ENCODE measurements at regions not wholly inside any gene's neighbourhood (a gene's known extent, or its start where the extent isn't known, plus 50 kb on each side); places are given as distances from the start of the nearest gene placed in this dataset.
"Not testable (repeated sequence)": the region's sequence is repeated elsewhere in the genome, so short reads cannot be mapped to it uniquely, and the experiment has no call there.

DNA sequence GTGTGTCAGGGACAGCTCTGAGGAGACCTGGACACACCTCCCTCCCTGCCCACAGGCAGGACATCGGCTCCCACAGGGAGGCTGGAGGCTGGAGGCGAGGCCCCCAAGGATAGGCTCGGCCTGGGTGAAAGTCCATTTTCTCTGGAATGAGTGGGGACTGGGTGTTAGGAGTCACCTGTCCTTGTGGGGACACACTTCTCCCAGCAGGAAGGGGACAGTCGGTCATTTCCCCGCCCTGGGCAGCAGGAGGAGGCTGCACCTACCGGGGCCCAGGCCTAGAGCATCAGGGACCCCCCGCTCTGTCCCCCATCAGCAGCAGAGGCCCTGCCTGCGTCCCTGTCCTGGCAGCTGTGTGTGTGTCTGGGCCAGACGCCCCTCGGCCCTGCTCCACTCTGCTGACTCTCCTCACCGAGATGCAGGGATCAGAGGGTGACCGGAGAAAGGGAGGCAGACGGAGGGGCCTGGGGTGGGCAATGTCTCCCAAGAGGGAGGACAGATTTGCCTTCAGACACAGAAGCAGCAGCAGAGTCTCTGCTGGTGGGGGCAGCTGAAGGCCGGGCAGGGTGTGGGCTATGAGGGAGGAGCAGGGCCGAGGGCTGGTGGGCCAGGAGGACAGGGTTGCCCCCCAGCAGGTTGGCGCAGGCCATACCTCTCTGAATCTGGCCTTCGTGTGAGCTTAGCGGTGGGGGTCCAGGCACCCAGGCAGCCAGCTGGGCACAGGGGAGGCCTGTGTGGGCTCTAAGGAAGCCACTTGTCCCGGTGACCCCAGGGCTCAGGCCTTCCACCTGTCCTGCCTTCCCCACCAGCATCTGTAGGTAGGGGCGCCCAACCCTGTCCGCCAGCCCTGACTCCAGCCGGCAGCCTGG is 125.7 kb upstream of the NKX1-1 start:
- no peak for DNase-seq

DNA sequence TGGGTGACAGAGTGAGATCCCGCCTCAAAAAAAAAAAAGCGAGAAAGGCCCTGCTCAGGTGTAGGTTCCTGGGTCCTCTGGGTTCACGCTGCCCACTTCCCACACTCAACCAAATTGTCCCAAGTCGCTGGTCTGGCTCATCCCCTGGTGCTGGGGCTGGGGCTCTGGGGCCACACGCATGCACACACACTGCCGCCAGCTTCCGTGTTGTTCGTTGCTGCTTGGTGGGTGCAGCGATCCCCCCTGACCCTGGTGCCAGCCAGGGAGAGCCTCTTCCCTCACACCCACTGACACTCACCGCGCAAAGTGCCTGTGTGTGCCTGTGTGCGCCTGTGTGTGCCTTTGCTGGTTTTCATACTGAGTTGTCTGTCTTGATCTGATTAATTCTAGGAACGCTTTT is 124.1 kb upstream of the NKX1-1 start:
- DNase-seq, result no peak

DNA sequence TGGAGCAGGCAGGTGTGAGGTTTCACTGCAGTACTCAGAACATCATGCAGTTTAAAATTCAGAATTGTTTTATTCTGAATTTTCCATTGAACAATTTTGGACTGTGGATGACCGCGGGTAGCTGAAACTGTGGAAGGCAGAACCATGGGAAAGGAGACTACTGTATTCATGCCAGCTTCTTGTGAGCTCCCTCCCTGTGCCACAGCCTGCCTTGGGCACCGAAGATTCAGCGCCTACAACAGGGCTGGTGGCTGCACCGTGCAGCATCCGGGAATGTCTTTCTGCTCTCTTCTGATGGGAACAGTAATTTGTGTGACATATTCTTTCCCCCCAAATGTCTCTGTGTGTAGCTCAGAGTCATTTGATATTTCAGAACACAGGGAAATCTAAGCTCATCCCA is 118.5 kb upstream of the NKX1-1 start:
- DNase-seq, result no peak

- peak in 4 of 51 donors; percentile 26 to 46 (median 36) for DNase-seq
These were observed 117.8 kb upstream of the NKX1-1 start for GRCh38 chr4:1523907-1524636.

DNA sequence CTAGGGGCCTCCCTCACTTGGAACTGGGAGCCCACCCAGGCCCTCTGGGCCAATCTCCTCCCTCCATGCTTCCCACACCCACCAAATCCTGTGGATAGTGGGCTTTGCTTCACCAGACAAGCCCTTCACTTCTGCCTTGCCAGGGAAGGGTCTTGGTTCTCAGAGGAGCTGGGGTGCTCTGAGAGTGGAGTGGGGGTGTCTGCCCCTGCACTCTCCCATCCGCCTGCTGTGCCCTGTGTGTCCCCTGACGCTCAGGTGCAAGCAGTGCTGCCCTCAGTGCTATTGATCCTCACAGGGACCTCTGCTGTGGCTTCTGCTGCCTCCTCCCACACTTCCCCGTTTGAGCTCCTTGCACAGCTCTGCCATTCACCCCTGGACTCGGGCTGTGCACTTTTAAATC is 117.3 kb upstream of the NKX1-1 start:
- no peak for DNase-seq

GRCh38 chr4:1523033-1523432 is 116.8 kb upstream of the NKX1-1 start:
- DNase-seq, result no peak

- no peak for DNase-seq
These were observed 116.4 kb upstream of the NKX1-1 start for GRCh38 chr4:1522606-1523005.

- DNase-seq, result no peak
These were observed 115.6 kb upstream of the NKX1-1 start for GRCh38 chr4:1521821-1522361.

GRCh38 chr4:1520795-1521576 is 114.7 kb upstream of the NKX1-1 start:
- DNase-seq, result not testable (repeated sequence)

- no peak for DNase-seq
These were observed 113.8 kb upstream of the NKX1-1 start for GRCh38 chr4:1519787-1520661.

- no peak for DNase-seq
These were observed 112.9 kb upstream of the NKX1-1 start for GRCh38 chr4:1518997-1519700.

GRCh38 chr4:1517592-1518411 is 111.6 kb upstream of the NKX1-1 start:
- no peak for DNase-seq

GRCh38 chr4:1516881-1517480 is 110.7 kb upstream of the NKX1-1 start:
- no peak for DNase-seq

GRCh38 chr4:1516261-1516660 is 110.0 kb upstream of the NKX1-1 start:
- no peak for DNase-seq

DNA sequence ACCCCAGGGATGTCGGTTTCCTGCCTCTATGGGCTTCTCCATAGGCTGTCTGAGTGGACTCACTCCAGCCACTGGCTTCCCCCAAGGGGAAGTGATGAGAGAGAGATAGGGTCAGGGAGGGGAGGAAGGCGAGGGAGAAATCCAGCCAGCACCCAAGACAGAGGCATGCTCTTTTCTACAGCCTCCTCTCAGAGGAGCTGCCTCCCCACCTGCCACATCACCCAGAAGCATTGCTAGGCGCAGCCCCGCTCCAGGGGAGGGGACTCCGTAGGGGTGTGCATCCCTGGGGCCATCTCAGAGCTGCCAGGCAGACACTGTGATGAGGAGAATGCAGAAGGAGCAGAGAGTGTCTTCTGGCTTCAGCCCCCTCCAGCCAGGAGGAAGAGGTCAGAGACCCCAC is 109.5 kb upstream of the NKX1-1 start:
- DNase-seq, result no peak

GRCh38 chr4:1515156-1515555 is 108.9 kb upstream of the NKX1-1 start:
- no peak for DNase-seq

GRCh38 chr4:1514612-1515011 is 108.4 kb upstream of the NKX1-1 start:
- DNase-seq, result no peak

GRCh38 chr4:1513936-1514483 is 107.8 kb upstream of the NKX1-1 start:
- DNase-seq, result no peak
